ENCODE measurements at regions not wholly inside any gene's neighbourhood (a gene's known extent, or its start where the extent isn't known, plus 50 kb on each side); places are given as distances from the start of the nearest gene placed in this dataset.
"Not testable (repeated sequence)": the region's sequence is repeated elsewhere in the genome, so short reads cannot be mapped to it uniquely, and the experiment has no call there.

- TF ChIP-seq, protein P1, sequence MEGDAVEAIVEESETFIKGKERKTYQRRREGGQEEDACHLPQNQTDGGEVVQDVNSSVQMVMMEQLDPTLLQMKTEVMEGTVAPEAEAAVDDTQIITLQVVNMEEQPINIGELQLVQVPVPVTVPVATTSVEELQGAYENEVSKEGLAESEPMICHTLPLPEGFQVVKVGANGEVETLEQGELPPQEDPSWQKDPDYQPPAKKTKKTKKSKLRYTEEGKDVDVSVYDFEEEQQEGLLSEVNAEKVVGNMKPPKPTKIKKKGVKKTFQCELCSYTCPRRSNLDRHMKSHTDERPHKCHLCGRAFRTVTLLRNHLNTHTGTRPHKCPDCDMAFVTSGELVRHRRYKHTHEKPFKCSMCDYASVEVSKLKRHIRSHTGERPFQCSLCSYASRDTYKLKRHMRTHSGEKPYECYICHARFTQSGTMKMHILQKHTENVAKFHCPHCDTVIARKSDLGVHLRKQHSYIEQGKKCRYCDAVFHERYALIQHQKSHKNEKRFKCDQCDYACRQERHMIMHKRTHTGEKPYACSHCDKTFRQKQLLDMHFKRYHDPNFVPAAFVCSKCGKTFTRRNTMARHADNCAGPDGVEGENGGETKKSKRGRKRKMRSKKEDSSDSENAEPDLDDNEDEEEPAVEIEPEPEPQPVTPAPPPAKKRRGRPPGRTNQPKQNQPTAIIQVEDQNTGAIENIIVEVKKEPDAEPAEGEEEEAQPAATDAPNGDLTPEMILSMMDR (IDR thresholded peaks at IDR 0.05), result not testable (repeated sequence)
- not testable (repeated sequence) for TF ChIP-seq POLR2A (IDR thresholded peaks at IDR 0.05)
Measured at GRCh38 chr21:6368824-6369223, 4152.6 kb upstream of the TPTE start.

All from thyroid gland (tissue), 4 donors.